H9 (cell line): ENCODE measurements at regions not wholly inside any gene's neighbourhood (a gene's known extent, or its start where the extent isn't known, plus 50 kb on each side); places are given as distances from the start of the nearest gene placed in this dataset.

Source experiments
- DNase-seq: peaks from one replicate; pipeline ENCODE4 v3.0.0-alpha.2; 2017
- H2AFZ ChIP-seq: one replicate; pipeline ENCODE4 v1.6.1; 2013; ENCODE audit warnings: mild to moderate bottlenecking, low read length, control low read depth, moderate library complexity
- H2AK5ac ChIP-seq: 2 replicates; pipeline ENCODE4 v1.6.1; 2013; ENCODE audit warnings: low read length, control low read depth, mixed read lengths; ENCODE audit not compliant: insufficient read length
- H2BK120ac ChIP-seq: one replicate; pipeline ENCODE4 v1.6.1; 2013; ENCODE audit warnings: low read depth, mild to moderate bottlenecking, low read length, control low read depth, inconsistent platforms; ENCODE audit not compliant: poor library complexity, severe bottlenecking
- H2BK12ac ChIP-seq: 2 replicates; pipeline ENCODE4 v1.6.1; 2013; ENCODE audit warnings: low read length, control low read depth, mixed read lengths, low read depth; ENCODE audit not compliant: insufficient read length
- H2BK15ac ChIP-seq: 2 replicates; pipeline ENCODE4 v1.6.1; 2013; ENCODE audit warnings: low read depth, low read length, control low read depth
- H2BK20ac ChIP-seq: one replicate; pipeline ENCODE4 v1.6.1; 2013; ENCODE audit warnings: low read depth, mild to moderate bottlenecking, low read length, control low read depth, inconsistent platforms; ENCODE audit not compliant: poor library complexity, severe bottlenecking
- H2BK5ac ChIP-seq: 2 replicates; pipeline ENCODE4 v1.6.1; 2013; ENCODE audit warnings: low read length, control low read depth, mixed read lengths; ENCODE audit not compliant: insufficient read length
- H3K14ac ChIP-seq: 2 replicates; pipeline ENCODE4 v1.6.1; 2013; ENCODE audit warnings: low read length, control low read depth; ENCODE audit not compliant: insufficient read depth
- H3K18ac ChIP-seq: 2 replicates; pipeline ENCODE4 v1.6.1; 2013; ENCODE audit warnings: low read depth, mild to moderate bottlenecking, mixed read lengths, low read length, control low read depth; ENCODE audit not compliant: insufficient read length
- H3K23ac ChIP-seq: 2 replicates; pipeline ENCODE4 v1.6.1; 2013; ENCODE audit warnings: low read length, control low read depth, mixed read lengths, low read depth; ENCODE audit not compliant: insufficient read length
- H3K23me2 ChIP-seq: 2 replicates; pipeline ENCODE4 v1.6.1; 2013; ENCODE audit warnings: low read depth, mild to moderate bottlenecking, mixed read lengths, low read length, control low read depth; ENCODE audit not compliant: insufficient read length, poor library complexity, severe bottlenecking
- H3K27ac ChIP-seq: 2 replicates; pipeline ENCODE4 v1.5.1; 2013; ENCODE audit warnings: low read length, control low read depth, mixed read lengths, low read depth; ENCODE audit not compliant: insufficient read length
- H3K27me3 ChIP-seq: 2 replicates; pipeline ENCODE4 v1.6.1; 2013; ENCODE audit warnings: low read length, control low read depth, inconsistent platforms; ENCODE audit not compliant: insufficient read depth
- H3K4ac ChIP-seq: 2 replicates; pipeline ENCODE4 v1.6.1; 2013; ENCODE audit warnings: low read depth, mild to moderate bottlenecking, control low read depth, inconsistent platforms, low read length, moderate library complexity
- H3K4me1 ChIP-seq: 2 replicates; pipeline ENCODE4 v1.6.1; 2013; ENCODE audit warnings: low read length, control low read depth, inconsistent platforms; ENCODE audit not compliant: insufficient read depth
- H3K4me2 ChIP-seq: 2 replicates; pipeline ENCODE4 v1.6.1; 2013; ENCODE audit warnings: low read length, control low read depth, mixed read lengths; ENCODE audit not compliant: insufficient read length, insufficient read depth
- H3K56ac ChIP-seq: 2 replicates; pipeline ENCODE4 v1.6.1; 2013; ENCODE audit warnings: low read depth, mild to moderate bottlenecking, mixed read lengths, low read length, control low read depth; ENCODE audit not compliant: insufficient read length
- H3K79me1 ChIP-seq: 2 replicates; pipeline ENCODE4 v1.6.1; 2013; ENCODE audit warnings: low read depth, mild to moderate bottlenecking, moderate library complexity, low read length, control low read depth, inconsistent platforms; ENCODE audit not compliant: insufficient read depth, poor library complexity, severe bottlenecking
- H3K79me2 ChIP-seq: 2 replicates; pipeline ENCODE4 v1.6.1; 2013; ENCODE audit warnings: low read length, control low read depth, inconsistent platforms; ENCODE audit not compliant: insufficient read depth
- H3K9ac ChIP-seq: 2 replicates; pipeline ENCODE4 v1.6.1; 2013; ENCODE audit warnings: low read length, control low read depth, mixed read lengths; ENCODE audit not compliant: insufficient read length; ENCODE audit errors: extremely low read depth
- H3K9me3 ChIP-seq: one replicate; pipeline ENCODE4 v1.6.1; 2013; ENCODE audit warnings: low read depth, low read length, inconsistent platforms; ENCODE audit not compliant: control insufficient read depth
- H3T11ph ChIP-seq: one replicate; pipeline ENCODE4 v1.6.1; 2013; ENCODE audit warnings: mild to moderate bottlenecking, low read length, control low read depth, inconsistent platforms
- H4K20me1 ChIP-seq: one replicate; pipeline ENCODE4 v1.6.1; 2013; ENCODE audit not compliant: control insufficient read depth, insufficient read length, insufficient read depth
- H4K5ac ChIP-seq: 2 replicates; pipeline ENCODE4 v1.6.1; 2013; ENCODE audit warnings: low read depth, mild to moderate bottlenecking, mixed read lengths, low read length, control low read depth; ENCODE audit not compliant: insufficient read length
- H4K8ac ChIP-seq: replicated peaks from 2 replicates; pipeline ENCODE4 v1.6.1; 2013; ENCODE audit warnings: low read length, control low read depth, mixed read lengths, low read depth; ENCODE audit not compliant: insufficient read length
- H4K91ac ChIP-seq: 2 replicates; pipeline ENCODE4 v1.6.1; 2013; ENCODE audit warnings: low read depth, mild to moderate bottlenecking, moderate library complexity, mixed read lengths, low read length, control low read depth; ENCODE audit not compliant: insufficient read length
- H3K27ac Mint-ChIP-seq, 3 experiments: 2 replicates in 2 of 3; 3 replicates in 1 of 3; pipeline ENCODE4 v1.8.0; 2020 to 2021; ENCODE audit warnings: mixed read lengths in 3 of 3, mild to moderate bottlenecking in 1 of 3, moderate library complexity in 1 of 3
- H3K27me3 Mint-ChIP-seq: 2 replicates; pipeline ENCODE4 v1.8.0; 2021; ENCODE audit warnings: low read depth, mild to moderate bottlenecking, moderate library complexity, mixed read lengths
- H3K36me3 Mint-ChIP-seq, 3 experiments: 2 replicates in 2 of 3; 3 replicates in 1 of 3; pipeline ENCODE4 v1.8.0; 2020 to 2021; ENCODE audit warnings: low read depth in 3 of 3, mixed read lengths in 3 of 3; ENCODE audit not compliant: insufficient read depth in 1 of 3
- H3K4me1 Mint-ChIP-seq, 2 experiments: 2 replicates each; pipeline ENCODE4 v1.8.0; 2020; ENCODE audit warnings: mixed read lengths in 2 of 2
- H3K4me3 Mint-ChIP-seq, 2 experiments: 2 replicates in 1 of 2; 3 replicates in 1 of 2; pipeline ENCODE4 v1.8.0; 2020 to 2021; ENCODE audit warnings: mild to moderate bottlenecking in 2 of 2, mixed read lengths in 2 of 2, moderate library complexity in 1 of 2
- H3K9me3 Mint-ChIP-seq, 2 experiments: 2 replicates in 1 of 2; 3 replicates in 1 of 2; pipeline ENCODE4 v1.8.0; 2020; ENCODE audit warnings: mild to moderate bottlenecking in 2 of 2, mixed read lengths in 2 of 2, moderate library complexity in 1 of 2
- CTCF ChIP-seq: fragments of 200-600 bp; sonication (generic); conservative IDR thresholded peaks from 3 replicates; pipeline ENCODE4 v1.8.0; 2021; ENCODE audit warnings: antibody characterized with exemption, mild to moderate bottlenecking
- WGBS: extraction: QIAGEN DNeasy Blood & Tissue Kit; methylation state at CpG from one replicate; pipeline ENCODE4 v1.1.7; 2013; ENCODE audit warnings: missing lambda C conversion rate, low lambda C conversion rate, mixed read lengths; ENCODE audit not compliant: insufficient read length; ENCODE audit errors: extremely low coverage; 5-methylcytosine and 5-hydroxymethylcytosine counted together

- no peak overlapping the region for H2BK12ac ChIP-seq
- no peaks in the 10 kb centered on the region for H3K36me3 Mint-ChIP-seq
Observed at GRCh38 chr16:5581428-5581827, 483.8 kb upstream of the EEF2KMT start.

More at GRCh38 chr16:5581428-5581827, 483.8 kb upstream of the EEF2KMT start:
- H2AK5ac ChIP-seq, result no peak overlapping the region
- H3K79me1 ChIP-seq, result no peaks in the 10 kb centered on the region
- Mint-ChIP-seq H3K27ac (peak overlapping the region in 1 of 3 experiments; percentile 42; a peak in 2 of 7 replicates), H3K4me3 (no peak overlapping the region), H3K27me3 (no peaks in the 10 kb centered on the region; the same call in 1 of the 2 replicates), H3K4me1 (peaks cover 15% of the 10 kb centered on the region in 2 experiments), H3K9me3 (no peaks in the 10 kb centered on the region)
- H3K4ac ChIP-seq, result no peak overlapping the region
- no peaks in the 10 kb centered on the region for H3K27me3 ChIP-seq
- no peak overlapping the region for H4K91ac ChIP-seq
- H3K9ac ChIP-seq, result no peak overlapping the region
- H3K79me2 ChIP-seq, result no peaks in the 10 kb centered on the region
- no peak for DNase-seq
- no peak overlapping the region for H3K4me2 ChIP-seq
- H2AFZ ChIP-seq, result no peak overlapping the region
- H3K27ac ChIP-seq, result no peak overlapping the region
- H3K23me2 ChIP-seq, result no peaks in the 10 kb centered on the region
- H3K56ac ChIP-seq, result no peak overlapping the region
- no peak overlapping the region for H2BK120ac ChIP-seq
- no peaks in the 10 kb centered on the region for H3K9me3 ChIP-seq
- WGBS, result no CpG with 5 or more reads among the region's 2 CpGs
- TF ChIP-seq CTCF, result no peak
- no peak overlapping the region for H2BK5ac ChIP-seq
- no peaks in the 10 kb centered on the region for H4K20me1 ChIP-seq
- no peak overlapping the region for H3K18ac ChIP-seq
- no peak overlapping the region for H2BK20ac ChIP-seq
- no peak overlapping the region for H4K5ac ChIP-seq
- H4K8ac ChIP-seq, result no peak overlapping the region
- no peak overlapping the region for H3K14ac ChIP-seq
- no peak overlapping the region for H3K23ac ChIP-seq
- no peaks in the 10 kb centered on the region for H3K4me1 ChIP-seq
- H3T11ph ChIP-seq, result no peak overlapping the region
- H2BK15ac ChIP-seq, result no peak overlapping the region
